ENCODE measurements at regions not wholly inside any gene's neighbourhood (a gene's known extent, or its start where the extent isn't known, plus 50 kb on each side); places are given as distances from the start of the nearest gene placed in this dataset.
"Not testable (repeated sequence)": the region's sequence is repeated elsewhere in the genome, so short reads cannot be mapped to it uniquely, and the experiment has no call there.

DNA sequence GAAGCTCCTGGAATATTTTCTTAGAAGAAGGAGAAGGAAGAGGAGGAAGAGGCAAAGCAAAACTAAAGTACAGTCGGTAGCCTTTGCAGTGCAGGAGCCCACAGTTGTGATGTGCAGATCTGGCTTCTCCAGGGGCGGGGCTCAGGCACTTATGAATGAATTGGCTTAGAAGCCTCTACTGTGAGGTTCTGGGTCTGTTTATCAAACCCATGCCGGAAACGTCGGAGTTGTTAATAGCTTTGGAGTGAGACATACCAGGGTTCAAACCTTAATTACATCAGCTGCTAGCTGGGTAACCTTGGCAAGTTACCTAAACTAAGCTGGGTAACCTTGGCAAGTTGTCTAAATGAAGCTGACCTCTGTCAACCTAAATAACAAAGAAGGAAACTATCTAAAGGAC lies 89.3 kb upstream of the PITRM1 start:
- no peak for FAIRE-seq
- DNase-seq (ENCODE audit: insufficient read length, low spot score), result no peak

- FAIRE-seq (no peak), DNase-seq (ENCODE audit: insufficient read length, low spot score) (no peak)
These were observed 87.7 kb upstream of the PITRM1 start for GRCh38 chr10:3260066-3260834.

DNA sequence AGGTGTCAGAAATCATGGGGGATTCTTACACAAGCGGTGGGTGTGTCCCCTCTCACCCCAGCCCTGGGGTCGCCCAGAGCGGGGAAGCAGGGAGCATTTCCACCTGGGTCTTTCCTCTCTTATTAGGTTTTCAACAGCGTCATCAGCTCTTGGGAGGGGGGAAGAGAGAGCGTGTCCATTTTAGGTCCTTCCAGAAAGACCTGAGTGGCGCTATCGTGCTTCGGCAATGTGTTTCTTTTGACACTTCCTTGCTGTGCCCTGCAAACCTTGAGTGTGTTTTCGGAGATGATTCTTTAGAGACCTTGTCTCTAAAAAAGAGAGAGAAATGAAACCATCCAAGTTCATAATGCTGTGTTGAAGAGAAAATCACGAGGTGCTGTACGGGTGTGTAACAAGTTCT lies 86.9 kb upstream of the PITRM1 start:
- FAIRE-seq (no peak), DNase-seq (ENCODE audit: insufficient read length, low spot score) (no peak)

- FAIRE-seq, result no peak
These were observed 85.8 kb upstream of the PITRM1 start for GRCh38 chr10:3258394-3258793.

GRCh38 chr10:3255616-3256015 lies 83.0 kb upstream of the PITRM1 start:
- FAIRE-seq (no peak), DNase-seq (ENCODE audit: insufficient read length, low spot score) (no peak)

More at GRCh38 chr10:3258394-3258793, 85.8 kb upstream of the PITRM1 start:
- no peak for DNase-seq (ENCODE audit: insufficient read length, low spot score)

DNA sequence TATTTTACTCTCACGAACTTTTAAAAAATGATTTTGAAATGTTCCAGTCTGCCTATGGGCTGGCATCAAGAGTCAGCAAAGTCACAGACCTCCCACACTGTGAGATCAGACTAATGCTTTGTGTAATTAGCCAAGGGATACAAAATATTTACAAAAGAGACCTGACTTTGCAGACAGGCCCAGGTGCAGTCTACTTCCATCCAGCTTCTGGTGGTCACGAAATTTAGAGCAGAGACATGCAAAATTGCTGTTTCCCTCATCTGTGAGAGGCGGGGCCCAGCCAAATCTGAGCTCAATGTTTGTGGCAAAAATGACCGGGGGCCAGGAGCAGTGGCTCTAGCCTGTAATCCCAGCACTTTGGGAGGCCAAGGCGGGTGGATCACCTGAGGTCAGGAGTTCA lies 82.5 kb upstream of the PITRM1 start:
- FAIRE-seq (no peak), DNase-seq (ENCODE audit: insufficient read length, low spot score) (no peak)

DNA sequence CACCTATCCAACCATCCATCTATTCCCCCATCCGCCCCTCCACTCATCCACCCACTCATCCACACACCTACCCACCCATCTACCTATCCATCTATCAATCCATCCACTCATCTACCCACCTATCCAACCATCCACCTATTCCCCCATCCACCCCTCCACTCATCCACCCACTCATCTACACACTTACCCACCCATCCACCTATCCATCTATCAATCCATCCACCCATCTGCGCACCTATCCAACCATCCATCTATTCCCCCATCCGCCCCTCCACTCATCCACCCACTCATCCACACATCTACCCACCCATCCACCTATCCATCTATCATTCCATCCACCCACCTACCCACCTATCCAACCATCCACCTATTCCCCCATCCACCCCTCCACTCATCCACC lies 81.4 kb upstream of the PITRM1 start:
- not testable (repeated sequence) for DNase-seq (ENCODE audit: insufficient read length, low spot score)
- peak; percentile 72 for FAIRE-seq

DNA sequence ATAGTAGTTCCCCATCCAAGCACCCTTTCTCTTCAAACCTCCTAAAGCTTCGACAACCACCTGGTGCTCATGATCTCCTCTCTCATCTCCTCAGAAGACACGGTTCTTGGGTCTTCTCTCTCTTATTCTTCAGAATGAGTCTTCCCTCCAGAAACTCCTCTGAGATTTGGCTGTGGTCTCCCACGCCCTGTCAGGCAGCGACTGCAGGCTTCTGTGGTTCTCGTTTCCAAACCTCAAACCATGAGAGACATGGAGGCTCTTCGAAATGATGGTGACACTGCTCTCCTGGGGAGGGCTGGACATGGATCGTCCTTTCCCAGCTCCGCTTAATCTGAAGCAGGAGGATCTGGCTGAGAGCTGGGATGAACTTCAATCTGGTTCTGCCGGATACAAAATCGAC lies 78.6 kb upstream of the PITRM1 start:
- FAIRE-seq (no peak), DNase-seq (ENCODE audit: insufficient read length, low spot score) (no peak)

GRCh38 chr10:3249307-3249889 lies 76.8 kb upstream of the PITRM1 start:
- FAIRE-seq (no peak), DNase-seq (ENCODE audit: insufficient read length, low spot score) (no peak)

GRCh38 chr10:3248526-3249306 lies 76.1 kb upstream of the PITRM1 start:
- no peak for FAIRE-seq
- DNase-seq (ENCODE audit: insufficient read length, low spot score), result peak; percentile 64

GRCh38 chr10:3245395-3245794 lies 72.8 kb upstream of the PITRM1 start:
- no peak for FAIRE-seq
- no peak for DNase-seq (ENCODE audit: insufficient read length, low spot score)

DNA sequence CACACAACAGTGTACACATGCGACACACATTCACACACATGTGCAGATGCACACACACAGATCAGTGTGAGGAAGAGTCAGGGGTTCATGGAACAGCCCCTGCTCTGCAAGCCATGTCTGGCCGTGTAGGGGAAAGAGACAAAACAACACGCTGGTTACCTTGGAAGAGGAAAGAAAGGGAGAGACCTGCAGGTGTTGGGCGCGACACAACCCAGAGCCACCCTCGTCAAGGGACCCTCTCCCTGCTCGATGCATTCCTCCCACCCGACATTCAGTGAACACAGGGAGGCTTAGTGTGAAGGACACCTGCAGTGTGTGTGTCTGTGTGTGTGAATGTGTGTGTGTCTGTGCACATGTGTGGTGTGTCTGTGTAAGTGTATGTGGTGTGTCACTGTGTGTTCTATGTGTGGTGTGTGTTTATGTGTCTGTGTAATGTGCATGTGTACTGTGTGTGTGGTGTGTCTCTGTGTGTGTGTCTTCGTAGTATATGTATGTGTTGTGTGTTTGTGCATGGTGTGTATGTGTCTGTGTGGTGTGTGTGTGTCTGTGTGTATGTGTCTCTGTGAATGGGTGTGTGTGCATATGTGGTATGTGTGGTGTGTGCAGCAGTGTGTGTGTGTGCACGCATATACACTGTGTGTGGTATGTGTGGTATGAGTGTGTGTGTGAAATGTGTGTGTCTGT lies 69.5 kb upstream of the PITRM1 start:
- no peak for DNase-seq (ENCODE audit: insufficient read length, low spot score)
- FAIRE-seq, result peak; percentile 99

DNA sequence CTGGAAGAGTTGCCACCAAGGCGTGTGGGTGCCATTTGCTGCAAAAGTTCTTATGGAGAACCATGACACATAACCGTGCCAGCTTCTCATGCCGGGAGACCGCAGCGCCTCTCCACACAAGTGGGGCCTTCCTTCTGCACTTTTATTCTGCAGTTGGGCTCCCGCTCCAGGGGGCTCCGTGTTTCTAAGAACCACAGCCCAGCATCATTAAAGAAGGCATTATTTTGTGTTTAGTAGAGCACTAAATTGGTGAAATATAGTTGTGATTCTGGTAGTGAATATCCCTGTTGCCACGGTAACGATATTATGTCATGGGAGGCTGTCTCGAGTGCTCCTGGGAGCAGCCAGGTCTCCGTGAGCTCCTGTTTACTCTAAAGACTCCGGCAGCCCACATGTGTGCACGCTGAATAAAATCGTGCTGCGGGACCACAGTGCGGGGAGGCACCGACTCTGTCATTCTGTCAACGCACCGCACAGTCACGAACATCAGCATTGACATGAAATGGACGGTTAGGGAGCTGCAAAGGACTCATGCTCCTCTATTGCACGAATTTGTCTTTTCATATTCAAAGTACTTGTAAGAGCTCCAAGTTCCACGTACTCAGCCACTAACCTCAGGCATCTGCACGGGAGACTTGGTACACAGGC lies 68.8 kb upstream of the PITRM1 start:
- no peak for DNase-seq (ENCODE audit: insufficient read length, low spot score)
- no peak for FAIRE-seq

- DNase-seq (ENCODE audit: insufficient read length, low spot score) (no peak), FAIRE-seq (no peak)
These were observed 67.6 kb upstream of the PITRM1 start for GRCh38 chr10:3239920-3240894.

DNA sequence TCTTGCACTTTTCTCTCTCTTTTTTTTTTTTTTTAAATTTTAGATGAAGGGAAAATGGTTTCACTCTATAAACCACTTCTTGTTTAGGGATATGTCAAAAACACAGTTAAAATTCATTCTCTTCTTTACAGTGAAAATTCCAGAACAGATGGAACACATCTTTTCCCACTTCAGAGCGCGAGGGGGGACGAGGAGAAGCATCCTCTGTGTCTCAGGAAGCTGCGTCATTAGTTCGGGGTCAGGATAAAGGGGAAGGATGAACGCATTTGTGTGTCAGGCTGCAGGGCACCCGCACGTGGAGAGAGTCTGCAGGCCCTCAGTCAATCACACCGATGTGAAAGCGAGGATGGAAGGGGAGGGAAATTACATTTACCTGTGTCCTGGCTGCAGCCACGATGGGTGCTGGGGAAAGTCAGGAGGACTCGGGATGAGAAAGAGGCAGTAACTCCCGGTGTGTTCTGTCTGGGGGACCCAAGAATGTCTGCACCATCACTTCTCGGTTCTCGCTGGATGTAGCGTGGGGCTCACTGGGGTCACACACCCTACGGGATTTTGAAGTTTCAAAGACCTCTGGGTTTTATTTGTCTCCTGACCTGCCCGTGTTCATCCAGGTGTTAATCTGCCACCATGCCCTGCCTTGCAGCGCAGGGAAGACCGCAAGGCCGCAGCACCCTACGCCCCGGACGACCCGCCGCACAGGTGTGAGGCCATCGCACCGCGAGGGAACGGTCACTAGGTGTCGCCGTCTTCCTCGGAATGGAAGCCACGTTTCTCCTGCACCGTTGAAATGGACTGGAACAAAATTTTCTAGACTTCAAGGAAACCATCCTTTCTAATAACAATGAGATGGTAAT lies 66.7 kb upstream of the PITRM1 start:
- FAIRE-seq (peak; percentile 95), DNase-seq (ENCODE audit: insufficient read length, low spot score) (peak; percentile 62)

GRCh38 chr10:3238115-3238871 lies 65.7 kb upstream of the PITRM1 start:
- DNase-seq (ENCODE audit: insufficient read length, low spot score) (no peak), FAIRE-seq (no peak)

DNA sequence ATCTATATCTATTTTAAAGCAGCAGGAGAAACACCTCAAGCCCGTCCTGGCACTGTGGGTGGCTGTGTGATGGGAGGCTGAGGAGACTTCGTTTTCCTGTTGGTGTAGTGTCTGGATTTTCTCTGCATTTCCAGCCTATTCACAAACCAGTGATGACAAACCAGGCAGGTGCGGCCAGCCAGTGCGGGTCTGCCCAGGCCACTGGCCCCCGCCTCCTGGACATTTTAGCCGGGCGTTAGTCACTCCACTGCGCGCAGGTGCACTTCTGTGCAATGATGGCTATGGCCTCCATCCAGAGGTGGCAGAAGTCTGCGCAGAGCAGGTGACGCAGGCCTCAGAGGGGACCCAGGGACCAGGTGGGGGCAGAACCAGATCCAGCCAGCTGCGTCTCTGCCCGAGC lies 64.9 kb upstream of the PITRM1 start:
- FAIRE-seq (no peak), DNase-seq (ENCODE audit: insufficient read length, low spot score) (no peak)
